ENCODE measurements at regions not wholly inside any gene's neighbourhood (a gene's known extent, or its start where the extent isn't known, plus 50 kb on each side); places are given as distances from the start of the nearest gene placed in this dataset.

GRCh38 chr12:3354586-3354985 is 136.4 kb upstream of the PRMT8 start:
- H3K27me3 ChIP-seq (ENCODE audit: control insufficient read depth in 3 of 3, insufficient read depth in 3 of 3, low read length in 3 of 3), result peaks cover 10 to 11% (median 11%) of the 10 kb centered on the region in 3 donors
- H3K9ac ChIP-seq (ENCODE audit: low read depth in 1 of 3, low read length in 3 of 3), result no peak overlapping the region
- H3K4me3 ChIP-seq (ENCODE audit: low read length in 3 of 3), result no peak overlapping the region
- peaks cover 0 to 7% (median 7%) of the 10 kb centered on the region in 3 donors for H3K4me1 ChIP-seq (ENCODE audit: control insufficient read depth in 3 of 3, insufficient read depth in 3 of 3, low read length in 3 of 3)
- H3K9me3 ChIP-seq (ENCODE audit: control insufficient read depth in 3 of 3, low read length in 3 of 3), result no peaks in the 10 kb centered on the region
- no peaks in the 10 kb centered on the region for H3K36me3 ChIP-seq (ENCODE audit: control insufficient read depth in 3 of 3, insufficient read depth in 3 of 3, low read length in 3 of 3)
- H3K27ac ChIP-seq (ENCODE audit: low read depth, low read length), result no peak overlapping the region

DNA sequence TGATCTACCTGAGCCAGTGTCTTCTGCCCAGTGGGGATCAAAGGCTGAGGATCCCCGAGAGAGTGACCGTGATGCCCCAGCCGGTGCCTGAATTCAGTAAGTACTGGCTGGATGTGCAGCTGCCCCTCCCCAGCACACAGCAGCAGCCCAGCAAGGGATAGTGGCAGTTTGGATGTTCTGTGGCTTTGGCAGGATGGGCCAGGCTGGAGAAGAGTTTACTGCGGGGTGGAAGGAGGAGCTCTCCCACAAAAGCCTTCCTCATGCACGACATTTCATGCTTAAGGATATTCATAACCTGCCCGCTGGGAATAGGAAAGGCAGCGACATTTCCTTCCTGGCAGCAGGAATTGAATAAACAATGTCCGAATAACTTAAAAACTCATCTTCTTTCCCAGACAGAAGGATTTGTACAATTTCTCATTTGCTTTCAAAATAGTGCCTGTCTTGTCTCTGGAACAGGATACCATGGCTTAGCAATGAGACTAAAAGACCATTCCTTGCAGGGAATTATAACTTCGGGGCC is 135.6 kb upstream of the PRMT8 start:
- H3K4me1 ChIP-seq (ENCODE audit: control insufficient read depth in 3 of 3, insufficient read depth in 3 of 3, low read length in 3 of 3), result peaks cover 0 to 7% (median 7%) of the 10 kb centered on the region in 3 donors
- no peak overlapping the region for H3K27ac ChIP-seq (ENCODE audit: low read depth, low read length)
- H3K9ac ChIP-seq (ENCODE audit: low read depth in 1 of 3, low read length in 3 of 3), result no peak overlapping the region
- H3K36me3 ChIP-seq (ENCODE audit: control insufficient read depth in 3 of 3, insufficient read depth in 3 of 3, low read length in 3 of 3), result no peaks in the 10 kb centered on the region
- peaks cover 6 to 10% (median 8%) of the 10 kb centered on the region in 3 donors for H3K27me3 ChIP-seq (ENCODE audit: control insufficient read depth in 3 of 3, insufficient read depth in 3 of 3, low read length in 3 of 3)
- H3K4me3 ChIP-seq (ENCODE audit: low read length in 3 of 3), result no peak overlapping the region
- H3K9me3 ChIP-seq (ENCODE audit: control insufficient read depth in 3 of 3, low read length in 3 of 3), result no peaks in the 10 kb centered on the region

GRCh38 chr12:3357950-3358525 is 133.0 kb upstream of the PRMT8 start:
- Histone ChIP-seq H3K27me3 (ENCODE audit: control insufficient read depth in 3 of 3, insufficient read depth in 3 of 3, low read length in 3 of 3) (peaks cover 3 to 10% (median 7%) of the 10 kb centered on the region in 3 donors), H3K9ac (ENCODE audit: low read depth in 1 of 3, low read length in 3 of 3) (no peak overlapping the region), H3K36me3 (ENCODE audit: control insufficient read depth in 3 of 3, insufficient read depth in 3 of 3, low read length in 3 of 3) (no peaks in the 10 kb centered on the region), H3K4me1 (ENCODE audit: control insufficient read depth in 3 of 3, insufficient read depth in 3 of 3, low read length in 3 of 3) (peaks cover 0 to 7% (median 7%) of the 10 kb centered on the region in 3 donors), H3K4me3 (ENCODE audit: low read length in 3 of 3) (no peak overlapping the region), H3K9me3 (ENCODE audit: control insufficient read depth in 3 of 3, low read length in 3 of 3) (no peaks in the 10 kb centered on the region), H3K27ac (ENCODE audit: low read depth, low read length) (no peak overlapping the region)

- H3K4me1 ChIP-seq (ENCODE audit: control insufficient read depth in 3 of 3, insufficient read depth in 3 of 3, low read length in 3 of 3), result peaks cover 0 to 7% (median 7%) of the 10 kb centered on the region in 3 donors
- no peak overlapping the region for H3K27ac ChIP-seq (ENCODE audit: low read depth, low read length)
- H3K9ac ChIP-seq (ENCODE audit: low read depth in 1 of 3, low read length in 3 of 3), result no peak overlapping the region
- H3K4me3 ChIP-seq (ENCODE audit: low read length in 3 of 3), result no peak overlapping the region
- H3K9me3 ChIP-seq (ENCODE audit: control insufficient read depth in 3 of 3, low read length in 3 of 3), result no peaks in the 10 kb centered on the region
- H3K36me3 ChIP-seq (ENCODE audit: control insufficient read depth in 3 of 3, insufficient read depth in 3 of 3, low read length in 3 of 3), result no peaks in the 10 kb centered on the region
- peaks cover 7 to 22% (median 11%) of the 10 kb centered on the region in 3 donors for H3K27me3 ChIP-seq (ENCODE audit: control insufficient read depth in 3 of 3, insufficient read depth in 3 of 3, low read length in 3 of 3)
Observed at GRCh38 chr12:3359478-3359877, 131.5 kb upstream of the PRMT8 start.

GRCh38 chr12:3361146-3361545 is 129.9 kb upstream of the PRMT8 start:
- Histone ChIP-seq H3K9ac (ENCODE audit: low read depth in 1 of 3, low read length in 3 of 3) (no peak overlapping the region), H3K27me3 (ENCODE audit: control insufficient read depth in 3 of 3, insufficient read depth in 3 of 3, low read length in 3 of 3) (peaks cover 19 to 34% (median 22%) of the 10 kb centered on the region in 3 donors), H3K36me3 (ENCODE audit: control insufficient read depth in 3 of 3, insufficient read depth in 3 of 3, low read length in 3 of 3) (no peaks in the 10 kb centered on the region), H3K4me3 (ENCODE audit: low read length in 3 of 3) (no peak overlapping the region), H3K4me1 (ENCODE audit: control insufficient read depth in 3 of 3, insufficient read depth in 3 of 3, low read length in 3 of 3) (peaks cover 4 to 6% (median 4%) of the 10 kb centered on the region in 3 donors), H3K9me3 (ENCODE audit: control insufficient read depth in 3 of 3, low read length in 3 of 3) (no peaks in the 10 kb centered on the region), H3K27ac (ENCODE audit: low read depth, low read length) (no peak overlapping the region)

DNA sequence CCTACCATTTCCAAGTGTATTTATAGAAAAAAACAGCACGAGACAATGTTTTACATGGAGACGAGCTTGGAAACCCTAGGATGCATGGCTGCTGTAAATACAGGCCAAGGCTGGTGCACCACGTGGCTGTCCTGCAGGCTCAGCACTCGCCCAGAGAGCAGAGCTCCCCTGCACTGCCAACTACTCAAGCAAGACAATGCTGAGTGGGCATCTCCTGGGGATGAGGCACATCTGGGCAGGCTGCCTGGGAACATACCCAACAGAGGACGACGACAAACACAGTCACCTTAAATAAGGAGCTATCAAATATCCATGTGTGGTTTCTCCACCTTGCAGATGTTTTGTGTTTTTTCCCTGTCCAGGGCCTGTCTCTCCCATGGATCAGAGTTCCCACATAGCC is 128.3 kb upstream of the PRMT8 start:
- Histone ChIP-seq H3K4me3 (ENCODE audit: low read length in 3 of 3) (no peak overlapping the region), H3K27me3 (ENCODE audit: control insufficient read depth in 3 of 3, insufficient read depth in 3 of 3, low read length in 3 of 3) (peaks cover 29 to 47% (median 36%) of the 10 kb centered on the region in 3 donors), H3K9ac (ENCODE audit: low read depth in 1 of 3, low read length in 3 of 3) (no peak overlapping the region), H3K9me3 (ENCODE audit: control insufficient read depth in 3 of 3, low read length in 3 of 3) (no peaks in the 10 kb centered on the region), H3K27ac (ENCODE audit: low read depth, low read length) (no peak overlapping the region), H3K4me1 (ENCODE audit: control insufficient read depth in 3 of 3, insufficient read depth in 3 of 3, low read length in 3 of 3) (peaks cover 4 to 6% (median 4%) of the 10 kb centered on the region in 3 donors), H3K36me3 (ENCODE audit: control insufficient read depth in 3 of 3, insufficient read depth in 3 of 3, low read length in 3 of 3) (no peaks in the 10 kb centered on the region)

DNA sequence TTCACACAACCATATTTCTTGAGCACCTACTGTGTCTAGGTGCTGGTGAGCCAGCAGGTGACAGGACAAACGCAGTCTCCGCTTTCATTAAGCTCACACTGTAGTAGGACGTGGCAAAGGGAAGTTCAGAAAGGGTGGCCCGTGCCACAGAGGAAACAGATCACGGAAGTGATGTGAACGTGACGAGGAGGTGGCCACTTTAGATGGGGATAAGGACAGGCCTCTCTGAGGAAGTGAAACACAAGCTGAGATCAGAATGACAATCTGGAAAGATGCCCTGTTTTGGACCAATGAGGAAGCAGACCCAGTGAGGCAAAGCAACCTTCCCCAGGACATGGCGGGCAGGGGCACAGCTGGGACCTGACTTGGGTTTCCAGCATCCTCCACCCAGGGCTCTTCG is 127.4 kb upstream of the PRMT8 start:
- Histone ChIP-seq H3K27me3 (ENCODE audit: control insufficient read depth in 3 of 3, insufficient read depth in 3 of 3, low read length in 3 of 3) (peaks cover 32 to 50% (median 39%) of the 10 kb centered on the region in 3 donors), H3K4me3 (ENCODE audit: low read length in 3 of 3) (no peak overlapping the region), H3K9ac (ENCODE audit: low read depth in 1 of 3, low read length in 3 of 3) (no peak overlapping the region), H3K4me1 (ENCODE audit: control insufficient read depth in 3 of 3, insufficient read depth in 3 of 3, low read length in 3 of 3) (peaks cover 4 to 6% (median 4%) of the 10 kb centered on the region in 3 donors), H3K27ac (ENCODE audit: low read depth, low read length) (no peak overlapping the region), H3K9me3 (ENCODE audit: control insufficient read depth in 3 of 3, low read length in 3 of 3) (no peaks in the 10 kb centered on the region), H3K36me3 (ENCODE audit: control insufficient read depth in 3 of 3, insufficient read depth in 3 of 3, low read length in 3 of 3) (no peaks in the 10 kb centered on the region)

DNA sequence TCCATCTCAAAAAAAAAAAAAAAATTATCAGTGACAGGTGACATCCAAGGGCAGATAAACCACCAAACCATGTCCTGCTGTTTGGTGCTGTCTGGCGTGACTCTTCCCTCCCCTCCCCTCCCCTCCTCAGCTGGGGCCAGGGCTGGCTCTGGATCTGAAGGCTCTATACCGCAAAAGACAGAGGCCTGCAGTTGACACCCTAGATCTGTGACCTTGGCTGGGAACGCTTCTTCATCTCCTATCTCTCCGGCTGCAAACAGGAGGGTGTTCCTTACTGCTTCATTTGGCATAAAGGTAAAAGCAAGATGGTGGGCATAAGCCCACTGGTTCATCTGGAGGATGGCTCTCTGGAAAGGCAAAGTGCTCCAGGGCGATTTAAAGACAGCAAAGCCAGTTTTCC is 126.8 kb upstream of the PRMT8 start:
- no peak overlapping the region for H3K4me3 ChIP-seq (ENCODE audit: low read length in 3 of 3)
- H3K9me3 ChIP-seq (ENCODE audit: control insufficient read depth in 3 of 3, low read length in 3 of 3), result no peaks in the 10 kb centered on the region
- H3K4me1 ChIP-seq (ENCODE audit: control insufficient read depth in 3 of 3, insufficient read depth in 3 of 3, low read length in 3 of 3), result peaks cover 4 to 6% (median 4%) of the 10 kb centered on the region in 3 donors
- no peaks in the 10 kb centered on the region for H3K36me3 ChIP-seq (ENCODE audit: control insufficient read depth in 3 of 3, insufficient read depth in 3 of 3, low read length in 3 of 3)
- peaks cover 32 to 50% (median 39%) of the 10 kb centered on the region in 3 donors for H3K27me3 ChIP-seq (ENCODE audit: control insufficient read depth in 3 of 3, insufficient read depth in 3 of 3, low read length in 3 of 3)
- H3K9ac ChIP-seq (ENCODE audit: low read depth in 1 of 3, low read length in 3 of 3), result no peak overlapping the region
- no peak overlapping the region for H3K27ac ChIP-seq (ENCODE audit: low read depth, low read length)

DNA sequence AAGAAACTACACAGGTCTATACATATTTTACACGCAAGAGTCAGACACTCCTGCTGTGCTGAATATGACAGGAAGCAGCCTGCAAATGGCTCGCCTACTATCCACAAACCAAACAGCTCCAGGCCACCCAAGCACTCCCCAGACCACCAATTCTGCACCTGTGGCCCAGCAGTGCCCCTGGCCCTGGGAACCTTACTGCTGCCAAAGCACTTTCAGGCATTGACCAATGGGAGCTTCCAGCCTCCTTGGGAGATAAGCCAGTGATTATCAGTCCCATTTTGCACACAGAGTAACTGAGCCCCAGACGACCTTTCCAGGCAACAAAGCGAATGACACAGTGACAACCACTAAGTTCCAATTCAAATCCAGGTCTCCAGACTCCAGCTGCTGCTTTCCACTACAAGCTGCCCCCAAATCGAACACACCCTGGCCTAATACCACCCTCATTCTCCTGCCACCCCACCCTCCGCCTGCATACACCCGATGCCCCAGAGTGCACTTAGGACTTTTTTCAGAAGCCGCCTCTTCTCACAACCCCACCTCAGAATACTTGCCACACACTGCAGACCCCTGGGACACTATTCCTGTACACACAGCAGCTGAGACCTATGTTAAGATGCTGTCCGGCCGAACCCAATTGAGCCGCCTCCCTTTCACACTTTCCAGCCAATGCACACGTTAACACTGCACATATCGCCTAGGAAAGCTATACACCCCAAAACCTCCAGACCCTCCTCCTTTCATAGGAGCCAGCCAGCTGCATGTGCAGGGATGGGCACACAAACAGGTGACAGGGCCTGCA is 126.1 kb upstream of the PRMT8 start:
- no peak overlapping the region for H3K4me3 ChIP-seq (ENCODE audit: low read length in 3 of 3)
- peaks cover 4 to 6% (median 4%) of the 10 kb centered on the region in 3 donors for H3K4me1 ChIP-seq (ENCODE audit: control insufficient read depth in 3 of 3, insufficient read depth in 3 of 3, low read length in 3 of 3)
- H3K9me3 ChIP-seq (ENCODE audit: control insufficient read depth in 3 of 3, low read length in 3 of 3), result no peaks in the 10 kb centered on the region
- H3K36me3 ChIP-seq (ENCODE audit: control insufficient read depth in 3 of 3, insufficient read depth in 3 of 3, low read length in 3 of 3), result no peaks in the 10 kb centered on the region
- H3K27ac ChIP-seq (ENCODE audit: low read depth, low read length), result no peak overlapping the region
- H3K27me3 ChIP-seq (ENCODE audit: control insufficient read depth in 3 of 3, insufficient read depth in 3 of 3, low read length in 3 of 3), result peaks cover 29 to 54% (median 39%) of the 10 kb centered on the region in 3 donors
- no peak overlapping the region for H3K9ac ChIP-seq (ENCODE audit: low read depth in 1 of 3, low read length in 3 of 3)

Measured in skeletal muscle tissue (tissue), 3 donors.